ENCODE measurements at regions not wholly inside any gene's neighbourhood (a gene's known extent, or its start where the extent isn't known, plus 50 kb on each side); places are given as distances from the start of the nearest gene placed in this dataset.
A peak's percentile ranks its signal among the peaks of the same experiment; 100 is the strongest.

DNA sequence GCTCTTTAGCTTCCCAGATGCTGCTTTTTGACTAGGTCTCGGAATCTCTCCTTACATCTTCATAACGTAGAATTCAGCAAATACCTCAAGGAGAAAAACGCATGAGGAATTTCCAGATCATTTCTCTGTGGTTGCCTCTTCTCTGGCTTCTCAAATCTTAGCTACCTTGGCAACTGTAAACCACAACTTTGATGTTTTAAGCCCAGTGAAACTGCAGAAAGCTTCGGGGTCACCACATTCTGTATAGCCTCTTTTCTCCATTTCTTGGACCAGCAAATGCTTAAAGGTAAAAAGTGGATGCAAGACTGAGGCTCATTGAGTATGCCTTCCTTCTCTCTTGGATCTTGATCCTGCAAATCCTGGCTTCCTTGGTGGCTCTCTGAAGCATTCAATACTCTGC, 125.5 kb upstream of the FBXL4 start:
- no peak for DNase-seq (ENCODE audit: low spot score)

DNA sequence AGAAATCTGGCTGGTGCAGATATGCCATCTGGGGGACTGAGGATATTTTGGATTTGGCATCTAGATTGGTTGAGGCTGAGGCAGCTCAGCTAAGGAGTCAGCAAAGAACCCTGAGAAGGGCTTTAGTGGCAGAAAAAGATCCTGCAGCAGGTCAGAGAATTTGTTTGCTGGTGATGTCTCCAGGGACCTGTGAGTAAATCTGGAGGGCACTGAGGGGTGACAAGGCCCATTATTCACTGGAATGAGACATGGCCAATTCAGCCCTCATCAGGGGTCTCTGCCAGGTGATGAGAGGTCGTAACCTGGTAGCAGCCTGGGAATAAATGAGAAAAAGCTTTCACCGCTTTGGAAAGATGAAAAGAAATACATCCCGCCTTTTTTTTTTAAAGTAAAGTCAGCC, 118.3 kb upstream of the FBXL4 start:
- no peak for DNase-seq (ENCODE audit: low spot score)

DNA sequence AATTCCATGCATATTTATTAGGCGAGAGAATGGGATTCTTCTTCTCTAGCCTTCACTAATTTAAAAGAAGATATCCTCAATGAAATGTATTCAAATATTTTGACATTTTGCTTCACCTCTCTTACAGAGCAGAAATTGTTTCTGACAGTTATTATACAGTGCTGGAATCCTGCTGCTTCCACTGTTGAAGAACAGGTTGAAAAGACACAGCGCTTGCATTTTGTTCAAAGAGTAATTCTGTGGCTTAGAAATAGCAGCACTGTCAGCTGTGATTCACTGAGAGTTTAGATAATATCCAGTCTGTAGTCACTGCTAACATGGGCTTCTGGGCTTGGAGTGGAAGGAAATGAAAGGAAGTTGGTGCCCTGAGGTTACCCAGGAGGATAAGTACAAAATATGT, 117.1 kb upstream of the FBXL4 start:
- DNase-seq (ENCODE audit: low spot score): no peak

DNA sequence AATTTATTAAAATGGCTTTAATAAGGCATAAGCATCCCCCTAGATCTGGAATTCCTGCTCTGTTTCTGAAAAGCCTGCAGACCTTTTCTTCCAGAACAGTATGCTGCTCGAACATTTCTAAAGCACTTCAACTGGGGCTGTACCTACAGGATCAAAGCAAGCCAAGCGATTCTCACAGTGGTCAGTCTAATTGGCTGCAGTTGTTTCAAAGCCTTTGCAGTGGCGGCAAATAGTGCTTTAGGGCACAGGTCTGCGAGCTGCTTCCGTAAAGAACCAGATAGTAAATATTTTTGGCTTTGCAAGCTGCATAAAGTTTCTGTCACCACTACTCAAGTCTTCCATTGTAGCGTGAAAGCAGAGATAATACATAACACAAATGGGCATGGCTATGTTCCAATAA, 88.9 kb upstream of the FBXL4 start:
- DNase-seq (ENCODE audit: low spot score): no peak

DNA sequence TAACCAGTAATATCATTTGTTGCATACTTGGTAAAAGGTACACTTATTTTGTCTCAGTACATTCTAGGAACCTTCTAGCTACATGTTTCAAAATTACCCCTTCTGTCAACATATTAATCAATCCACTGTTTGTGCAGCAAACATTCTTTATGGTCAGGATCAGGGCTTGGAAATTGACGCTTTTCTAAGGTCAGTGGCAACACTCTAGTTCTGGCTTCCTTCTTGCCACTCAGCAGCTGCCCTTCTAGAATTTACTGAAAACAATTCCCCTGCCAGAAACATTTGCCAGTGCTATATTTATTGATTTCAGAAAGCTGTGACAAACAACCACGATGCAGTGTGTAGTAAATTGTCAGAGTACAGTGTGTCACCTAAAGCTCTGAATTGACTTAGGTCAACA, 84.7 kb upstream of the FBXL4 start:
- no peak for DNase-seq (ENCODE audit: low spot score)

DNA sequence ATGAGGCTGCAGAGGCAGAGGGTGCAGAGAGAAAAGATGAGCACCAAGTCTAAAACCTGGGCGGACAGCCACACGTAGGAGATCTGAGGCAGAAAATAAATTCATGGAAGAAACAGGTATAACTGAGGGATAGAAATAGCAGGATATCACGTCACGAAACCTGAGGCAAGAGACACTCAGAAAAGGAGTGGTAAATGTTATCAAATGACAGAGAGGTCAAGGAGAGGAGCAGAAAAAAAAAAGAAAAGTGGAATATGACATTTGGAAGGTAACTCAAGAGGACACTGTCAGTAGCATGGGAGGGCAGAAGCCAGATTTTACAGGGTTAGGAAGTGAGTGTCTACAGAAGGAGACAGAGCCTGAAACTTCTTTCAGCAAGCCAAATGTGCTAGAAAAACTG, 84.2 kb upstream of the FBXL4 start:
- no peak for DNase-seq (ENCODE audit: low spot score)

DNA sequence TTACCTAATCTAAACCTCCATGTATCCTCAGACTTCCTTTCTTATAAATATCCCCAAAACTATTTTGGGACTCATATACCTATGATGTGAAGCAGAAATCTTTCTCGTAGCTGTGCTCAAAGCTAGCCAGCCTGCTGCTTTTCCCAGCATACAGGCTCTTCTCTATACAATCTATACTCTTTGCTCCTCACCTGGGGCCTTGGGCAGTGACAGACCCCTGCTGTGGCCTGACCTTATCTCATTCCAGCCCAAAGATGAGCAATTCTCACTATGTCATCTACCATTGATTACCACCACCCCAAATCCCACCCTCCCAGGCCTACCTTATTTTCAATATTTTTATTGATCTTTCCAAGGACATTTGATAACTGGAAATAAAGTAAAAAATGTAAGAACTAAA, 83.2 kb upstream of the FBXL4 start:
- no peak for DNase-seq (ENCODE audit: low spot score)

DNA sequence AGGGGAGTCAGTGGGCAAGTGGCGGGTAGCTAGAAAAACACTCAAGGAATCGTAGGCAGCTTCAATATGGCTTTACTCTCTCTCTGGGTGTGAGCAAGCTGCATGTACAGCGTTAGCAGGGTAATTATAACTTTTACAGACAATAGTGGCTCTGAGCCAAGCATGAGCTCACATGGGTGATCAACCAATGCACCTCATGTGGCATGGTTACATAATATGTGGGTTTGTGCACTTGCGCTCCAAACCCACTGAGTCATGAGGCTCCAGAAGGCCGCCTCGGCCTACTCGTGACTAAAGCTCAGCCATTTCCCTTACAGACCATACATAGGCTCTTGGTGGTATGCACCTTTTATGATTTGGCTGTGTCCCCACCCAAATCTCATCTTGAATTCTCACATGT, 78.4 kb upstream of the FBXL4 start:
- DNase-seq (ENCODE audit: low spot score): no peak

DNA sequence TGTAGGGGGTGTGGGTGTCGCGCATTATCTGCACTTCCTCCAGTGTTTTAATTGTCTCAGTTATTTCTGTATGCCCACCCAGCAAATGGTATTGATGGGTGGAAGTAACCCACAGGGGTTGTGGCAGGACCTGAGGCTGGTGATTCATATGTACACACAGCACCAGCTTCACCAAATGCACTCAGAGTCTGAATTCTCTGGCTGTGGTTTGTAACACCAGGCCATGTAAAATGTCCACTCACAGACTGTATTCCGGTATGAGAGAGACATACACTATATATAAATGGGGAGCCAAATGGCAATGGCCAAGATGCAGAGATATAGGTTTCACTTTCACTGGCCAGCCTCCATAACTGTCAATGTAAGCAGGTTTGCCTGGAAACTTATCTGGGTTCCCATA, 76.3 kb upstream of the FBXL4 start:
- DNase-seq (ENCODE audit: low spot score): no peak

DNA sequence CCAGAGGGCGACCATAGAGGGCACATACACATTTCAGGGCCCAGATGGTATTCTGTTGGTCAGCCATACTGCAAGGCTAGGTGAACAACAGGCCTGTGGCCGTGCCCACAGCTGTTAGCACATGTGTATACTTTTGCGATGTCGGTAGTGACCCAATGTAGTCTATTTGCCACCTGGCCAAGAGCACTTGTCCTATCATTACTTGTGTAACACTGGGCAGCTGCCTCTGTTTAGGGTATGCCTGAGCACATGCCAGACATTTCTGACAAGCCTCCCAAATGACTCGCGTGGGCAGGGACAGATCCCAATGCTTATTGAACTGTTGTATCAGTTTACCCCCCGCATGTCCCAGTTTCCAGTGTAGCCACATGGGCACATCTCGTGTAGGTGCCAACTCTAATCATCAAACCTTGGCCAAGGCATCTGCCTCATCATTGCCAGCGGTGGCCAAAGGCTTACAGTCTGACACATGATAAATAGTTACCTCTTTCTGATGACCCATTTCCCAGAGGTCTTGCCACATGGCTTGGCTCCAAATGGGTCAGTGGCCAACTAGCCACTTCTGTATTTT, 74.4 kb upstream of the FBXL4 start:
- no peak for DNase-seq (ENCODE audit: low spot score)

DNA sequence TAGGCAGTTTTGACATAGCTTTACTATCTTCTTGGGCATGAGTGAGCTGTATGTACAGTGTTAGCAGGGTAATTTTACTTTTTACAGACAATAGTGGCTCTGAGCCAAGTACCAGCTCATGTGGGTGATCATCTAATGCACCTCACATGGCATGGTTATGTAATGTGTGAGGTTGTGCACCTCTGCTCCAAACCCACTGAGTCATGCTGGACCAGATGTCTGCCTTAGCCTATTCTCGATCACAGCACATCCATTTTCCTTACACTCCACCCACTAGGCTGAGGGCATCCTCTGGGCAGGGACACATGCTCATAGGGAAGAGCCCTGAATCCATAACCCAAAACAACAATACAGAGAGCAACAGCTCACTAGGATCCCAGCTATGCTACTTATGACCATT, 71.6 kb upstream of the FBXL4 start:
- DNase-seq (ENCODE audit: low spot score): no peak

DNA sequence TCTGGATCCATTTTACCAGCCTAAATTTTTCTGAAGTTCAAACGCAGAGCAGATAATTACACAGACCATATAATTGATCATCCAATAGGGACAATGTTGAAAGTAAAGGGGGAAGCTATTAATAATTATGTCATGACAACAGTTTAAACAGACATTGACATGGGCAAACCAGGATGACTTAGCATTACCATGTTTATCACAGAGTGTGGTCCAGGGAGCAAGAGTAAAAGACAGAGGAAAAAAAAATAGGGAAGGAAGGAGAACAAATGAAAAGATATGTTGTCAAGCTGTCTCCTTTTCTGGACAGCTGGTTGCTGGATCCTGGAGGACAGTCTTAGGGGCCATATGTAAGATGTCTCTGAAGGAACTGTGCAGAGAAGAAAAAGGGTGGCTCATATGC, 69.4 kb upstream of the FBXL4 start:
- no peak for DNase-seq (ENCODE audit: low spot score)

DNA sequence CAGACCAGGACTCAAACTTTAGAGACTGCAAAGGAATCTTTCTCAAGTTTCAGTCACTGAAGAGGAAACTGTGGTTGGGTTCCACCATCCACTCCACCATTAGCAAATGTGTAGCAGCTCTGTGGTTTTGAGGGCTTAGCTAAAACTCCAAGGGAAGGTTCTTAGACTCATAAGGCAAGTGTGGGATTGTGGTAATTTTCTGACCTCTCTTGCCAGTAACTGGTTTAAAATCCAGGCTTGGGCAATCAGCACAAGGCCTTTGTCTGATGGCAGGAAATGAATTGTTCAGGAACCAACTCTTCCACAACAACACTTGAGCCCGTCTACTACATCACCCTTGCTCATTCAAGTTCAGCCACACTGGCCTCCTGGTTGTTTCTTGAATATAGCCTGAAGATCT, 68.6 kb upstream of the FBXL4 start:
- peak; percentile 11 for DNase-seq (ENCODE audit: low spot score)

DNA sequence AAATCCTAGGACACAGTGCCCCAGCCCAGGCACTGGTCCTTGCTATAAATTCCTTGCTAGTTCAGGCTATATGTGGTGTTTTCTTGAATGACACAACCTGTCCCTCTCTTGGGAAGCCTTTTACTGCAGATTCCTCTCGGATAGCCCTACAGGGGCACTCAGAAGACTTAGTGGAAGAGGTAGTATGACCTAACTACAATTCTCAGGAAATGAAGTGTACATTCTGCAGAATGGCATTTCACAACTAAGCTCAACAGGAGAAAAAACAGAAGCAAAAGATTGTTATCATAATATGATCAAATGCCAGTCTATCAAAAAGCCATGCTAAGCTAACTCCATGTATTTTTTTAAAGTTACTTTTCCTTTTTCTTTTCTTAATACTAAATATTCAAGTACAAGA, 66.3 kb upstream of the FBXL4 start:
- DNase-seq (ENCODE audit: low spot score): no peak

DNA sequence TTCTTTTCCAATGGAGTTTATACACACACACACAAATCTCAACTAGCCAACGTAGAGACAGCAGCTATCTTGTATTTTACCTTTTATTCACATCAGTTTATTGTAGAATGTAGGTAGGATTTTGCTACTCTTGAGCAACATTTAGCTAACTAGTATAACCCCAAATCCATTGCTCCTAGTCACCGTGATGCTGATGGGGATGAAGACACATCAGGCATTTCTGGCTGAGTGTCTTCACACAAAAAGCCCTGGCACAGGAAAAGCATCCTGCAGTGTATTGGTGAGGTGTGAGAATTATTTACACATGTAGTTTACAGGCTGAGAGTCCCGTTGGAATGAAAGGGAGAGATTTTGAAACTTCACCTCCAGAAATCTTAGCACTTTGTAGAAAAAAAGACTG, 65.9 kb upstream of the FBXL4 start:
- DNase-seq (ENCODE audit: low spot score): no peak

DNA sequence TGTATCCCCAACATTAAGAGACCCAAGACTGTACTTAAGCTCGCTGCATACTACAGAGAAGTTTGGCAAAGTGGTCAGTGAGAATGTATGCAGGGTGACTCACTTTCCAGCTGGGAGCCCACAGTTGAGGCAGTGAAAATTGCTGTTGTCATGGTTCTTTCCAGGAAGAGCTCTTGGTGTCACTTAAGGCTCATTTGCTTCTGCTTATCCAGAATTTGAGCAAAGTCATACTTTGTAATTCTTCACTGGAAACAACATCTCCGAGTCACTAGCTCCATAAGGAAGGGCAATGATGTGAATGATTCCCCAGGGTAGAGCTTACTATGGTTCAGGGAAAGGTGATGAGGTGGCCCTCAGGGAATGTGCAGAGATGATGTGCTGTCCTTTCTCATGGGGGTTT, 65.4 kb upstream of the FBXL4 start:
- peak; percentile 50 for DNase-seq (ENCODE audit: low spot score)

DNA sequence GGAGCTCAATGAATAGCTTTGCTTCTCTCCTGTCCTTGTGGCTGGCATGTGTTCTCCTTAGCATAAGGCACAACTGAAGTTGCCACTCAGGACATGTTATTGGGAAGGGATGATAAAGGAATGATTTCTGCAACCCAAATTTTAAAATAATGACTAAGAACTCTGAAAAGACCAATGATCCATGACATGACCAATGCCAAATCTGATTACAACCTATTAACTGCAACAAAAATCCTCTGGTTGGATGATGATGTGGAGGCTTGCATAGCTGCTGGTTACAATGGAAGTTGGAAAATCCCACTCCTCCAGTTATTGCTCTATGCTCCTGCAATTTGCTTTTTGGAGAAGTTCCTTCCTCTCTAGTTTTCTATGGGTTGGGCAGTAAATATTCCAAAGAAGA, 63.4 kb upstream of the FBXL4 start:
- DNase-seq (ENCODE audit: low spot score): no peak

DNA sequence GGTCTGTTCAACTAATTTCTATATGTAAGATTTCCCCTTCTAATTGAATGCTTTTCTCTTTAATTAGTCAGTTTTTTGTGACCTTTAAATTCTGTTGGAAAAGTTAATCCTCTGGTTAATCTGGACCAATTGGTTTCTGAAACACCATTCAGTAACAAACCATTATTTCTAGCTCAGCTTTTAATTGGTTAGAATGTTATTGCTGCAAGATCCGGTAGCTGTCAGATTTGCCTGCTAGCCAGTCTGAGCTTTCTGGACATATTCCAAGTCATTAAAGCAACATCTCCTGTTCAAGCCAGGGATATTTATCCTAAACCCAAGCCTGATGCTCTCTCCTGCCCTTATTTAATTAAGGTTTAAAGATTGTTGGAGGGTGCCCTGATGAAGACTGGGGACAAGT, 55.1 kb upstream of the FBXL4 start:
- DNase-seq (ENCODE audit: low spot score): no peak

DNA sequence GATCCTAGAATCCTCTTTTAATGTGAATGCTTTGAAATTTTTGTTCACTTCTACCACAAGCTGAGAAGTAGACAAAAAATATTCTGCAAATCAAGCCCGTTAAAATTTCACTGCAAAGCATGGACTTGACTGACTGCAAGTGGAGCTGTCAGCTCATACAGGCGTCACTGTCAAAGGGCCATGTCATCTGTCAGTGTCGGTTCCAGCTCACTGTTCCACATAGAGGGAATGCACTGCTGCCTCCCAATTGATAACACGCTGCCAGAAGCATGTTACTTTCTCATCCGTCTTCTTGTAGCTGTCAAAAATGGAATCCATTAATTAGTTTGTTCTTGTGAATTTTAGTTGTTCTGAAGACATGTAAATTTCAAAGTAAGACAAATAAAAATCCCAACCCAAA, 50.4 kb upstream of the FBXL4 start:
- no peak for DNase-seq (ENCODE audit: low spot score)

All from kidney capillary endothelial cell (primary cell).